Testis (tissue), 2 donors: ENCODE measurements at regions not wholly inside any gene's neighbourhood (a gene's known extent, or its start where the extent isn't known, plus 50 kb on each side); places are given as distances from the start of the nearest gene placed in this dataset.

Experiments used
- POLR2A ChIP-seq: fragments of 450-650 bp; IDR thresholded peaks from one replicate; pipeline ENCODE4 v1.6.1; 2017; ENCODE audit warnings: antibody characterized with exemption, mild to moderate bottlenecking, moderate library complexity
- TF ChIP-seq, protein P1 (sequence below), 3 experiments: fragments of 450-650 bp in 2 of 3; fragments of 200-600 bp in 1 of 3; sonication (generic) in 1 of 3; IDR thresholded peaks; one replicate each; pipeline ENCODE4 v1.5.1; 2016 to 2019; ENCODE audit warnings: antibody characterized with exemption in 3 of 3, mild to moderate bottlenecking in 2 of 3, moderate library complexity in 1 of 3

- TF ChIP-seq, protein P1, sequence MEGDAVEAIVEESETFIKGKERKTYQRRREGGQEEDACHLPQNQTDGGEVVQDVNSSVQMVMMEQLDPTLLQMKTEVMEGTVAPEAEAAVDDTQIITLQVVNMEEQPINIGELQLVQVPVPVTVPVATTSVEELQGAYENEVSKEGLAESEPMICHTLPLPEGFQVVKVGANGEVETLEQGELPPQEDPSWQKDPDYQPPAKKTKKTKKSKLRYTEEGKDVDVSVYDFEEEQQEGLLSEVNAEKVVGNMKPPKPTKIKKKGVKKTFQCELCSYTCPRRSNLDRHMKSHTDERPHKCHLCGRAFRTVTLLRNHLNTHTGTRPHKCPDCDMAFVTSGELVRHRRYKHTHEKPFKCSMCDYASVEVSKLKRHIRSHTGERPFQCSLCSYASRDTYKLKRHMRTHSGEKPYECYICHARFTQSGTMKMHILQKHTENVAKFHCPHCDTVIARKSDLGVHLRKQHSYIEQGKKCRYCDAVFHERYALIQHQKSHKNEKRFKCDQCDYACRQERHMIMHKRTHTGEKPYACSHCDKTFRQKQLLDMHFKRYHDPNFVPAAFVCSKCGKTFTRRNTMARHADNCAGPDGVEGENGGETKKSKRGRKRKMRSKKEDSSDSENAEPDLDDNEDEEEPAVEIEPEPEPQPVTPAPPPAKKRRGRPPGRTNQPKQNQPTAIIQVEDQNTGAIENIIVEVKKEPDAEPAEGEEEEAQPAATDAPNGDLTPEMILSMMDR (IDR thresholded peaks at IDR 0.05) = no peak
- no peak for TF ChIP-seq POLR2A
Measured at GRCh38 chr6:63389191-63389844, 69.5 kb upstream of the LGSN start.
